HG02885 (cell line): ENCODE measurements at regions not wholly inside any gene's neighbourhood (a gene's known extent, or its start where the extent isn't known, plus 50 kb on each side); places are given as distances from the start of the nearest gene placed in this dataset.
"Not testable (repeated sequence)": the region's sequence is repeated elsewhere in the genome, so short reads cannot be mapped to it uniquely, and the experiment has no call there.

ENCODE experiments used
- ATAC-seq: cut with Tn5 transposase; IDR thresholded peaks from one replicate; pipeline ENCODE4 v1.9.1; 2021; ENCODE audit warnings: mild to moderate bottlenecking; ENCODE audit not compliant: unreplicated experiment, poor library complexity

DNA sequence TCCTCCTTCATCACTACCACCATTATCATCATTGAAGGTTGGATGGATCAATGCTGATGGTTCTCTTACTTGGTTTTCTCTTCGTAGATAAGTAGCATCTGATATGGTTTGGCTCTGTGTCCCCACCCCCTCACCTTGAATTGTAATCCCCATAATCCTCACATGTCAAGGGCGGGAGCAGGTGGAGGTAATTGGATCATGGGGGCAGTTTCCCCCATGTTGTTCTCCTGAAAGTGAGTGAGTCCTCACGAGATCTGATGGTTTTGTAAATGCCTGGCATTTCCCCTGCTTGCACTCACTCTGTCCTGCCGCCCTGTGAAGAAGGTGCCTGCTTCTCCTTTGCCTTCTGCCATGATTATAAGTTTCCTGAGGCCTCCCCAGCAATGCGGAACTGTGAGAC is 172.4 kb upstream of the PWP1 start:
- no peak for ATAC-seq

- ATAC-seq, result no peak
Measured at GRCh38 chr12:107513636-107514400, 171.8 kb upstream of the PWP1 start.

- ATAC-seq, result no peak
Measured at GRCh38 chr12:107514887-107515445, 170.6 kb upstream of the PWP1 start.

- no peak for ATAC-seq
Measured at GRCh38 chr12:107515446-107515958, 170.1 kb upstream of the PWP1 start.

GRCh38 chr12:107517816-107518215 is 167.8 kb upstream of the PWP1 start:
- ATAC-seq, result not testable (repeated sequence)

GRCh38 chr12:107518868-107519267 is 166.7 kb upstream of the PWP1 start:
- ATAC-seq, result no peak

GRCh38 chr12:107519906-107520859 is 165.4 kb upstream of the PWP1 start:
- ATAC-seq, result no peak

DNA sequence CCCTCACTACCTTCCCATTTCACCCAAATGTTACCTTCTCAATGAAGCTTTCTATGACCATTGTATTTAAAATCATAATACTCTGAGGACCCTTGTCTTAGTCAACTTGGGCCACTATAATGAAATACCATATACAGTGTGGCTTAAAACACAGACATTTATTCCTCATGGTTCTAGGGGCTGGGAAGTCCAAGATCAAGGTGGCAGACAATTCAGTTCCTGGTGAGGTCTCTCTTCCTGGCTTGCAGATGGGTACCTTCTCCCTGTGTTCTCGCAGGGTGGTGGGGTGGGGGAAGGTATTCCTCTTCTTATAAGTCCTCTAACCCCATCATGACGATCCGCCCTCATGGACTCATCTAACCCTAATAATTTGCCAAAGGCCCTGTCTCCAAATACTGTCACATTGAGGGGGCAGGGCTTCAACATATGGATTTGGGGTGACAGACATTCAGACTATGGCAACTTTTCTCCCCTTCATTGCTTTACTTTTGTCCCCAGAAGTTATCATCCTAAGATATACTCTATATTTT is 163.7 kb upstream of the PWP1 start:
- ATAC-seq, result no peak

GRCh38 chr12:107522692-107523477 is 162.7 kb upstream of the PWP1 start:
- no peak for ATAC-seq

- no peak for ATAC-seq
Measured at GRCh38 chr12:107523775-107524535, 161.6 kb upstream of the PWP1 start.

GRCh38 chr12:107525063-107525718 is 160.4 kb upstream of the PWP1 start:
- no peak for ATAC-seq

GRCh38 chr12:107525719-107526554 is 159.7 kb upstream of the PWP1 start:
- ATAC-seq, result no peak

- no peak for ATAC-seq
Measured at GRCh38 chr12:107526555-107527180, 158.9 kb upstream of the PWP1 start.

- ATAC-seq, result no peak
Measured at GRCh38 chr12:107528731-107529365, 156.8 kb upstream of the PWP1 start.

DNA sequence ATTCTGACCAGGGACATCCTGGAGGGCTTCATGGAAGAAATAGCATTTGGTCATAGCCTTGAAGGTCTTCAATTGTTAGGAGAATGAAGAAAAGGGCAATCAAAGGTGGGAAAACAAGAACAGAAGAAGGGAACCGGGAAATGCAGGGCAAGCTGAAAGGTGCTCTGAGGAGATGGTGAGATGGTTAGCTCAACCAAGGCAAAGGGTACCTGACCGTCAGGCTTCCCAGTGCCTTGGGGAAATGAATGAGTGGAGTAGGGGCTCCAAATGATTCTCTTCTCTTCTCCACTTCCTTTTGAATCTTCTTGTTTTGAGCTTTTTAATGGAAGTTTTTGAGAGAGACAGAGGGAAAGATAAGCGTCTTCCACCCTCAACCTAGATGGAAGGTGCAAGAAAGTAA is 155.6 kb upstream of the PWP1 start:
- ATAC-seq, result no peak

DNA sequence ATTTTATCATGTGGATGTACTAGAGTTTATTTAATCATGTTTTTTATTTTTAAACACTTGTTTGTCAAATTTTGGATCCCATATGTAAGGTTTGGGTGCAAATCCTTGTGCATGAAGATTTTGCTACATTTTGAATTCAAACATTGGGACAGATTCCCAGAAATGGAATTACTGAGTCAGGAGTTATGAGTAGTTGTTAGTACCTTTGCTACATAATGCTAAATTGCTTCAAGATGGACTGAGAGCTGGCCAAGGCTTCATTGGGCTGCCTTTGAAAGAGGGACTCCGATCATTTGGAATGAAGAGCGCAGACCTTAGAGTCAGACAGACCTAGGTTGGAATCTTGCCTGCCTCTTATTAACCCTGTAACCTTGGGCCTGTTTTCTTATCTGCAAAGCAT is 154.9 kb upstream of the PWP1 start:
- ATAC-seq, result no peak

DNA sequence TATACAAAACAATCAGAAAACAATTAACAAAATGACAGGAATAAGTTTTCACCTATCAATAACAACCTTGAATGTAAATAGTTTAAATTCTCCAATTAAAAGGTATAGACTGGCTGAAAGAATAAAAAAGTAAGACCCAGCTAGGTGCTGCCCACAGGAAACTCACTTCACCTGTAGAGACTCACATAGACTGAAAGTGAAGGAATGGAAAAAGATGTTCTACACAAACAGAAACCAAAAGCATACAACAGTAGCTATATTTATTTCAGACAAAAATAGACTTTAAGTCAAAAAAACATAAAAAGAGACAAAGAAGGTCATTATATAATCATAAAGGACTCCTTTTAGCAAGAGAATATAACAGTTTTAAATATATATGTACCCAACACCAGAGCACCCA is 152.4 kb upstream of the PWP1 start:
- ATAC-seq, result peak; percentile 79
